22Rv1 (cell line): ENCODE measurements at regions not wholly inside any gene's neighbourhood (a gene's known extent, or its start where the extent isn't known, plus 50 kb on each side); places are given as distances from the start of the nearest gene placed in this dataset.

Experiments used
- H3K27ac ChIP-seq: fragments of 450-650 bp; 2 replicates; pipeline ENCODE4 v1.5.1; 2017
- CTCF ChIP-seq: fragments of 450-650 bp; IDR thresholded peaks from 2 replicates; pipeline ENCODE4 v1.5.1; 2017; ENCODE audit warnings: mild to moderate bottlenecking
- ZFX ChIP-seq: fragments of 450-650 bp; IDR thresholded peaks from 2 replicates; pipeline ENCODE4 v1.6.1; 2017; ENCODE audit warnings: antibody characterized with exemption, borderline replicate concordance

GRCh38 chr10:114723991-114724715 is 66.1 kb upstream of the ABLIM1 start:
- H3K27ac ChIP-seq, result no peak overlapping the region
- TF ChIP-seq CTCF (no peak), ZFX (no peak)

- H3K27ac ChIP-seq, result no peak overlapping the region
- TF ChIP-seq CTCF, result no peak
- no peak for TF ChIP-seq ZFX
Measured at GRCh38 chr10:114724716-114725106, 66.6 kb upstream of the ABLIM1 start.

GRCh38 chr10:114726820-114727271 is 68.8 kb upstream of the ABLIM1 start:
- TF ChIP-seq CTCF, result no peak
- no peak for TF ChIP-seq ZFX
- H3K27ac ChIP-seq, result no peak overlapping the region

- TF ChIP-seq CTCF (no peak), ZFX (no peak)
- no peak overlapping the region for H3K27ac ChIP-seq
Measured at GRCh38 chr10:114728325-114728724, 70.2 kb upstream of the ABLIM1 start.

- no peak for TF ChIP-seq CTCF
- TF ChIP-seq ZFX, result no peak
- no peak overlapping the region for H3K27ac ChIP-seq
Measured at GRCh38 chr10:114729103-114729659, 71.1 kb upstream of the ABLIM1 start.

GRCh38 chr10:114730291-114730690 is 72.2 kb upstream of the ABLIM1 start:
- no peak overlapping the region for H3K27ac ChIP-seq
- TF ChIP-seq ZFX (no peak), CTCF (no peak)

- TF ChIP-seq CTCF, result no peak
- no peak for TF ChIP-seq ZFX
Measured at GRCh38 chr10:114732931-114733330, 74.9 kb upstream of the ABLIM1 start.

More at GRCh38 chr10:114732931-114733330, 74.9 kb upstream of the ABLIM1 start:
- no peak overlapping the region for H3K27ac ChIP-seq
